C4-2B (cell line): ENCODE measurements at regions not wholly inside any gene's neighbourhood (a gene's known extent, or its start where the extent isn't known, plus 50 kb on each side); places are given as distances from the start of the nearest gene placed in this dataset.

Source experiments
- CTCF ChIP-seq: fragments of 450-650 bp; conservative IDR thresholded peaks from 2 replicates; pipeline ENCODE4 v1.5.1; 2017; ENCODE audit warnings: mild to moderate bottlenecking
- ZFX ChIP-seq: fragments of 450-650 bp; IDR thresholded peaks from 2 replicates; pipeline ENCODE4 v1.6.1; 2017

DNA sequence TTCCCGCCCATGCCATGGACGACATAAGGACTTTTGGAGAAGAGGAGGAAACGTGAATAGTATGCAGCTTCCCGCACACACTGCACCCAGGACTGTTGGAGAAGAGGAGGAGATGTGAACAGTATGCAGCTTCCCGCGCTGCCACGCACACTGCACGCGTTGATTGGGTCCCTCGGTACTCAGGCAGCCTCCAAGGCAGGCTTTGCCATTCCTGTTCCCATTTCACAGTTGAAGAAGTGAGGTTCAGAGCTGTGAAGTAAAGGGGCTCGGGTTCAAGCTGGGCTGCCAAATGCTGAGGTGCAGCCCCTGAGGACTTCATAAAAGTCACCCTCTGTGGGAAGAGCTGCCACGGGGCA is 147.9 kb upstream of the FAM20C start:
- TF ChIP-seq CTCF: no peak
- no peak for TF ChIP-seq ZFX
